ENCODE measurements at regions not wholly inside any gene's neighbourhood (a gene's known extent, or its start where the extent isn't known, plus 50 kb on each side); places are given as distances from the start of the nearest gene placed in this dataset.

DNA sequence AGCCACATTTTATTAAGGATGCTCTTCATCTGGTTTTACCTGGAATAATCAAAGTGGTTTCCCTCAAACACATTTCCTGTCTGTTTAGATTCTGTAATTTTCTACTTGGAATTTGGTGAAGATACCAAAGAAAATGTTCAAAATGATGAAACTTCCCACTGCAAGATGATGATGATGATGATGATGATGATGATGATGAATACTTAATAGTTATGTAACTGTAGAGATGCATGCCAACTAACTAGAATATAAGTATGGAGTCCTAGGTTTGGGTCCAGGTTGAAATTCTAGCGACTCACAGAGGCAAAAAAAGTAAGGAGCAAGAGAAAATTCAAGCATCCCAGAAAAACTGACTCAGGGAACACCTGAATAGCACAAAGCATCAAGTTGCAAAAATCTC lies 104.0 kb upstream of the KIAA1217 start:
- no peak overlapping the region for H2AFZ ChIP-seq (ENCODE audit: low read depth, low read length, poor library complexity, severe bottlenecking)
- no peaks in the 10 kb centered on the region for H3K36me3 ChIP-seq (ENCODE audit: control insufficient read depth in 1 of 2, insufficient read depth in 2 of 2, low read length in 2 of 2)
- CTCF ChIA-PET, result no interaction called here
- no peaks in the 10 kb centered on the region for H4K20me1 ChIP-seq (ENCODE audit: insufficient read depth)
- H3K79me2 ChIP-seq (ENCODE audit: insufficient read depth, low read length), result no peaks in the 10 kb centered on the region
- H3K4me1 ChIP-seq (ENCODE audit: control insufficient read depth in 1 of 2, insufficient read depth in 2 of 2, low read length in 2 of 2), result no peaks in the 10 kb centered on the region
- no peak for TF ChIP-seq SIN3A (IDR thresholded peaks at IDR 0.05; ENCODE audit: low read depth)
- no peak for TF ChIP-seq ELF1 (IDR thresholded peaks at IDR 0.05; ENCODE audit: borderline replicate concordance, low read depth)
- TF ChIP-seq RAD21 (IDR thresholded peaks at IDR 0.05; ENCODE audit: low read depth), result no peak
- TF ChIP-seq ZFX (IDR thresholded peaks at IDR 0.05), result no peak
- TF ChIP-seq TCF7L2 (IDR thresholded peaks at IDR 0.05; ENCODE audit: borderline replicate concordance, extremely low read depth, insufficient read depth, insufficient read length), result no peak
- TF ChIP-seq CBX3 (IDR thresholded peaks at IDR 0.05; ENCODE audit: low read depth), result no peak
- intact Hi-C loops (cut with micrococcal nuclease), result no loop called here
- H3K9me3 ChIP-seq (ENCODE audit: control insufficient read depth in 1 of 2, insufficient read depth in 1 of 2, low read depth in 1 of 2, low read length in 2 of 2), result no peaks in the 10 kb centered on the region
- ATAC-seq, result no peak
- no peak overlapping the region for H3K4me2 ChIP-seq (ENCODE audit: low read length)
- RAD21 ChIA-PET (ENCODE audit: low non-redundant PET in 1 of 2, low total read pairs in 2 of 2, uncharacterized antibody in 2 of 2, unreplicated experiment in 2 of 2), result no interaction called here
- no peak overlapping the region for H3K4me3 ChIP-seq (replicated peaks in 1 of 2; ENCODE audit: low read depth in 1 of 2, low read length in 2 of 2)
- POLR2A ChIA-PET, result no interaction called here
- H3K9me2 ChIP-seq (ENCODE audit: insufficient read depth), result no peaks in the 10 kb centered on the region
- no peak for DNase-seq (ENCODE audit: low read depth, low spot score)
- BruUV-seq (replicated peaks), result no TSS peak
- no peaks in the 10 kb centered on the region for H3K27me3 ChIP-seq (ENCODE audit: insufficient read depth, low read length)
- H3K9ac ChIP-seq (ENCODE audit: low read length), result no peak overlapping the region
- H3K27ac ChIP-seq (ENCODE audit: low read depth, low read length), result no peak overlapping the region

DNA sequence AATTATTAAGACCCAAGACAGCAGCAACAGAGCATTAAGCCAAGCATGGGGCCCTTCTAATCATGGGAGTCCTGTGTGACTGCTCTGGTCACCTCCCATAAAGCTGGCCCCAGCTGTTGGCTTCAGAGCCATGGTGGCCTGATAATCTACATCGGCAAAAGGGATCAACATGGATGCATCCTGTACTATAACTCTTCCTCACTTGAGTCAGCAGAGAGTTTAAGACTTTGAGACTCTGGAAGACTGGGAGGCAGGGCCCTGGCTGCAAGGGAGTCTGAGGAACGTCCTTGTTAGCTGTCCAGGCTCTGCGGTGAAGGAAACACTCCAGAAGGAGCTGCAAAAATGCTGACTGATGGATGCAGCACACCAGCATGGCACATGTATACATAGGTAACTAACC lies 95.0 kb upstream of the KIAA1217 start:
- no peak for DNase-seq (ENCODE audit: low read depth, low spot score)
- Histone ChIP-seq H3K36me3 (ENCODE audit: control insufficient read depth in 1 of 2, insufficient read depth in 2 of 2, low read length in 2 of 2) (no peaks in the 10 kb centered on the region), H3K4me1 (ENCODE audit: control insufficient read depth in 1 of 2, insufficient read depth in 2 of 2, low read length in 2 of 2) (no peaks in the 10 kb centered on the region), H3K4me3 (replicated peaks in 1 of 2; ENCODE audit: low read depth in 1 of 2, low read length in 2 of 2) (no peak overlapping the region), H3K9me2 (ENCODE audit: insufficient read depth) (no peaks in the 10 kb centered on the region), H3K27me3 (ENCODE audit: insufficient read depth, low read length) (peaks cover 4% of the 10 kb centered on the region; the same call in 1 of the 2 replicates), H3K9me3 (ENCODE audit: control insufficient read depth in 1 of 2, insufficient read depth in 1 of 2, low read depth in 1 of 2, low read length in 2 of 2) (no peaks in the 10 kb centered on the region), H3K27ac (ENCODE audit: low read depth, low read length) (no peak overlapping the region), H3K9ac (ENCODE audit: low read length) (no peak overlapping the region), H4K20me1 (ENCODE audit: insufficient read depth) (no peaks in the 10 kb centered on the region), H3K79me2 (ENCODE audit: insufficient read depth, low read length) (no peaks in the 10 kb centered on the region), H2AFZ (ENCODE audit: low read depth, low read length, poor library complexity, severe bottlenecking) (no peak overlapping the region), H3K4me2 (ENCODE audit: low read length) (no peak overlapping the region)
- no TSS peak for BruUV-seq (replicated peaks)
- TF ChIP-seq TCF7L2 (IDR thresholded peaks at IDR 0.05; ENCODE audit: borderline replicate concordance, extremely low read depth, insufficient read depth, insufficient read length) (no peak), RAD21 (IDR thresholded peaks at IDR 0.05; ENCODE audit: low read depth) (no peak), CEBPB (IDR thresholded peaks at IDR 0.05; ENCODE audit: low read depth) (no peak), JUND (IDR thresholded peaks at IDR 0.05) (no peak), EGR1 (IDR thresholded peaks at IDR 0.05; ENCODE audit: low read depth) (no peak), ZFX (IDR thresholded peaks at IDR 0.05) (no peak), SIN3A (IDR thresholded peaks at IDR 0.05; ENCODE audit: low read depth) (no peak), YY1 (IDR thresholded peaks at IDR 0.05; ENCODE audit: extremely low read depth, insufficient replicate concordance, low read depth, low read length) (no peak), ELF1 (IDR thresholded peaks at IDR 0.05; ENCODE audit: borderline replicate concordance, low read depth) (no peak), EZH2 (IDR thresholded peaks at IDR 0.05) (no peak)
- TF ChIP-seq, protein P1, sequence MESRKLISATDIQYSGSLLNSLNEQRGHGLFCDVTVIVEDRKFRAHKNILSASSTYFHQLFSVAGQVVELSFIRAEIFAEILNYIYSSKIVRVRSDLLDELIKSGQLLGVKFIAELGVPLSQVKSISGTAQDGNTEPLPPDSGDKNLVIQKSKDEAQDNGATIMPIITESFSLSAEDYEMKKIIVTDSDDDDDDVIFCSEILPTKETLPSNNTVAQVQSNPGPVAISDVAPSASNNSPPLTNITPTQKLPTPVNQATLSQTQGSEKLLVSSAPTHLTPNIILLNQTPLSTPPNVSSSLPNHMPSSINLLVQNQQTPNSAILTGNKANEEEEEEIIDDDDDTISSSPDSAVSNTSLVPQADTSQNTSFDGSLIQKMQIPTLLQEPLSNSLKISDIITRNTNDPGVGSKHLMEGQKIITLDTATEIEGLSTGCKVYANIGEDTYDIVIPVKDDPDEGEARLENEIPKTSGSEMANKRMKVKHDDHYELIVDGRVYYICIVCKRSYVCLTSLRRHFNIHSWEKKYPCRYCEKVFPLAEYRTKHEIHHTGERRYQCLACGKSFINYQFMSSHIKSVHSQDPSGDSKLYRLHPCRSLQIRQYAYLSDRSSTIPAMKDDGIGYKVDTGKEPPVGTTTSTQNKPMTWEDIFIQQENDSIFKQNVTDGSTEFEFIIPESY (IDR thresholded peaks at IDR 0.05; ENCODE audit: extremely low read depth, insufficient replicate concordance, low read length), result no peak
- TF ChIP-seq, protein P2, sequence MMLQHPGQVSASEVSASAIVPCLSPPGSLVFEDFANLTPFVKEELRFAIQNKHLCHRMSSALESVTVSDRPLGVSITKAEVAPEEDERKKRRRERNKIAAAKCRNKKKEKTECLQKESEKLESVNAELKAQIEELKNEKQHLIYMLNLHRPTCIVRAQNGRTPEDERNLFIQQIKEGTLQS (IDR thresholded peaks at IDR 0.05), result no peak
- TF ChIP-seq, protein P3, sequence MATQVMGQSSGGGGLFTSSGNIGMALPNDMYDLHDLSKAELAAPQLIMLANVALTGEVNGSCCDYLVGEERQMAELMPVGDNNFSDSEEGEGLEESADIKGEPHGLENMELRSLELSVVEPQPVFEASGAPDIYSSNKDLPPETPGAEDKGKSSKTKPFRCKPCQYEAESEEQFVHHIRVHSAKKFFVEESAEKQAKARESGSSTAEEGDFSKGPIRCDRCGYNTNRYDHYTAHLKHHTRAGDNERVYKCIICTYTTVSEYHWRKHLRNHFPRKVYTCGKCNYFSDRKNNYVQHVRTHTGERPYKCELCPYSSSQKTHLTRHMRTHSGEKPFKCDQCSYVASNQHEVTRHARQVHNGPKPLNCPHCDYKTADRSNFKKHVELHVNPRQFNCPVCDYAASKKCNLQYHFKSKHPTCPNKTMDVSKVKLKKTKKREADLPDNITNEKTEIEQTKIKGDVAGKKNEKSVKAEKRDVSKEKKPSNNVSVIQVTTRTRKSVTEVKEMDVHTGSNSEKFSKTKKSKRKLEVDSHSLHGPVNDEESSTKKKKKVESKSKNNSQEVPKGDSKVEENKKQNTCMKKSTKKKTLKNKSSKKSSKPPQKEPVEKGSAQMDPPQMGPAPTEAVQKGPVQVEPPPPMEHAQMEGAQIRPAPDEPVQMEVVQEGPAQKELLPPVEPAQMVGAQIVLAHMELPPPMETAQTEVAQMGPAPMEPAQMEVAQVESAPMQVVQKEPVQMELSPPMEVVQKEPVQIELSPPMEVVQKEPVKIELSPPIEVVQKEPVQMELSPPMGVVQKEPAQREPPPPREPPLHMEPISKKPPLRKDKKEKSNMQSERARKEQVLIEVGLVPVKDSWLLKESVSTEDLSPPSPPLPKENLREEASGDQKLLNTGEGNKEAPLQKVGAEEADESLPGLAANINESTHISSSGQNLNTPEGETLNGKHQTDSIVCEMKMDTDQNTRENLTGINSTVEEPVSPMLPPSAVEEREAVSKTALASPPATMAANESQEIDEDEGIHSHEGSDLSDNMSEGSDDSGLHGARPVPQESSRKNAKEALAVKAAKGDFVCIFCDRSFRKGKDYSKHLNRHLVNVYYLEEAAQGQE (IDR thresholded peaks at IDR 0.05; ENCODE audit: low read depth), result no peak
- ChIA-PET CTCF (no interaction called here), RAD21 (ENCODE audit: low non-redundant PET in 1 of 2, low total read pairs in 2 of 2, uncharacterized antibody in 2 of 2, unreplicated experiment in 2 of 2) (no interaction called here), POLR2A (no interaction called here)
- intact Hi-C loops (cut with micrococcal nuclease), result no loop called here
- ATAC-seq, result no peak
